HepG2 (cell line): ENCODE measurements at regions not wholly inside any gene's neighbourhood (a gene's known extent, or its start where the extent isn't known, plus 50 kb on each side); places are given as distances from the start of the nearest gene placed in this dataset.

Experiments used
- ATF6 ChIP-seq: sonication (generic); formaldehyde crosslinking; conservative IDR thresholded peaks from 2 replicates; pipeline ENCODE4 v1.4.0; 2020; ENCODE audit warnings: missing genetic modification reagents
- CBX2 ChIP-seq, 2 experiments: fragments of 200-600 bp in 1 of 2; sonication (generic); formaldehyde crosslinking in 1 of 2; IDR thresholded peaks; 2 replicates each; pipeline versions ENCODE4 v1.7.0 to v1.8.1; 2018 to 2022; ENCODE audit warnings: low read depth in 2 of 2, low read length in 1 of 2, mild to moderate bottlenecking in 1 of 2, missing genetic modification reagents in 1 of 2
- CTCF ChIP-seq: sonication (generic); formaldehyde crosslinking; IDR thresholded peaks from 2 replicates; pipeline ENCODE4 v1.5.0; 2020; ENCODE audit warnings: mild to moderate bottlenecking, missing genetic modification reagents, moderate library complexity
- NKX3-1 ChIP-seq: sonication (generic); formaldehyde crosslinking; IDR thresholded peaks from 2 replicates; pipeline ENCODE4 v1.5.0; 2020; ENCODE audit warnings: missing genetic modification reagents
- POLR2AphosphoS5 ChIP-seq: IDR thresholded peaks from 2 replicates; pipeline ENCODE4 v1.6.1; 2012; ENCODE audit warnings: low read depth, low read length
- TAF1 ChIP-seq: sonication (generic); formaldehyde crosslinking; IDR thresholded peaks from 2 replicates; pipeline ENCODE4 v1.4.0; 2020; ENCODE audit warnings: missing genetic modification reagents
- UBTF ChIP-seq: sonication (generic); formaldehyde crosslinking; IDR thresholded peaks from 2 replicates; pipeline ENCODE4 v1.4.0; 2020; ENCODE audit warnings: mild to moderate bottlenecking, missing genetic modification reagents
- ZBTB10 ChIP-seq: sonication (generic); formaldehyde crosslinking; IDR thresholded peaks from 2 replicates; pipeline ENCODE4 v1.4.0; 2020; ENCODE audit warnings: missing genetic modification reagents, borderline replicate concordance
- ZBTB40 ChIP-seq, 2 experiments: fragments of 450-650 bp in 1 of 2; sonication (generic) in 1 of 2; formaldehyde crosslinking in 1 of 2; IDR thresholded peaks; 2 replicates each; pipeline versions ENCODE4 v1.6.1 to v1.8.0; 2016 to 2022; ENCODE audit warnings: antibody characterized with exemption in 1 of 2, mild to moderate bottlenecking in 1 of 2, missing genetic modification reagents in 1 of 2
- ZNF274 ChIP-seq: sonication (generic); formaldehyde crosslinking; IDR thresholded peaks from 2 replicates; pipeline ENCODE4 v1.5.1; 2020; ENCODE audit warnings: mild to moderate bottlenecking, missing genetic modification reagents
- ZNF747 ChIP-seq: sonication (generic); formaldehyde crosslinking; IDR thresholded peaks from 2 replicates; pipeline ENCODE4 v1.8.1; 2023; ENCODE audit warnings: missing genetic modification reagents, mild to moderate bottlenecking, borderline replicate concordance

GRCh38 chr16:64290461-64290860 is 831.4 kb downstream of the CDH11 start:
- TF ChIP-seq CBX2 (IDR thresholded peaks at IDR 0.05; ENCODE audit: low read depth, low read length), result no peak
- TF ChIP-seq CBX2 (CRISPR knock-in tag; IDR thresholded peaks at IDR 0.05; ENCODE audit: low read depth), result no peak
- no peak for TF ChIP-seq ZBTB40 (IDR thresholded peaks at IDR 0.05)
- no peak for TF ChIP-seq ZBTB40 (CRISPR knock-in tag; IDR thresholded peaks at IDR 0.05)
- no peak for TF ChIP-seq CTCF
- no peak for TF ChIP-seq ATF6 (CRISPR knock-in tag)
- no peak for TF ChIP-seq ZNF274 (CRISPR knock-in tag)
- TF ChIP-seq POLR2AphosphoS5, result no peak
- TF ChIP-seq ZNF747, result no peak
- TF ChIP-seq ZBTB10 (CRISPR knock-in tag), result no peak
- TF ChIP-seq NKX3-1 (CRISPR knock-in tag), result no peak
- TF ChIP-seq TAF1, result no peak
- TF ChIP-seq UBTF (CRISPR knock-in tag), result no peak
